ENCODE measurements at regions not wholly inside any gene's neighbourhood (a gene's known extent, or its start where the extent isn't known, plus 50 kb on each side); places are given as distances from the start of the nearest gene placed in this dataset.
"Not testable (repeated sequence)": the region's sequence is repeated elsewhere in the genome, so short reads cannot be mapped to it uniquely, and the experiment has no call there.

- H3K4me1 ChIP-seq (ENCODE audit: control insufficient read depth in 2 of 2, insufficient read depth in 2 of 2, low read length in 2 of 2): peaks cover 6 to 14% of the 10 kb centered on the region in 2 donors
- H3K36me3 ChIP-seq (replicated peaks in 1 of 2; ENCODE audit: control extremely low read depth in 1 of 2, control insufficient read depth in 1 of 2, extremely low read depth in 1 of 2, insufficient read depth in 2 of 2, low read length in 1 of 2); H3K27me3 ChIP-seq (replicated peaks in 1 of 4; ENCODE audit: control extremely low read depth in 1 of 4, control insufficient read depth in 3 of 4, insufficient read depth in 4 of 4, low read length in 3 of 4); H3K4me2 ChIP-seq (replicated peaks; ENCODE audit: low read depth, low read length, poor library complexity, severe bottlenecking); H3K9me3 ChIP-seq (ENCODE audit: control extremely low read depth in 1 of 3, control insufficient read depth in 2 of 3, insufficient read depth in 1 of 3, low read length in 2 of 3); DNase-seq; intact Hi-C loops (cut with micrococcal nuclease); H3K9me3 Mint-ChIP-seq (ENCODE audit: insufficient read depth); CTCF ChIA-PET; H3K27me3 Mint-ChIP-seq; ATAC-seq (ENCODE audit: low read depth); H3K79me2 ChIP-seq (ENCODE audit: control insufficient read depth, insufficient read depth, low read length); H3K9ac ChIP-seq (ENCODE audit: low read length); H4K20me1 ChIP-seq (ENCODE audit: control insufficient read depth, insufficient read depth, low read length, poor library complexity, severe bottlenecking); H3K4me3 Mint-ChIP-seq; H3K27ac Mint-ChIP-seq; H2AFZ ChIP-seq (ENCODE audit: insufficient read depth, low read depth, low read length, poor library complexity, severe bottlenecking); H3K4me3 ChIP-seq (ENCODE audit: control extremely low read depth in 1 of 5, extremely low read depth in 1 of 5, insufficient read depth in 1 of 5, low read depth in 2 of 5, low read length in 4 of 5); POLR2A ChIA-PET; H3K27ac ChIP-seq (ENCODE audit: low read length in 2 of 2): not testable (repeated sequence)
- H3K4me1 Mint-ChIP-seq: peaks cover 21% of the 10 kb centered on the region
- WGBS (ENCODE audit: insufficient coverage): no CpG with 5 or more reads among the region's 5 CpGs
These were observed 54.7 kb downstream of the PROP1 start for GRCh38 chr5:177941386-177941785.

DNA sequence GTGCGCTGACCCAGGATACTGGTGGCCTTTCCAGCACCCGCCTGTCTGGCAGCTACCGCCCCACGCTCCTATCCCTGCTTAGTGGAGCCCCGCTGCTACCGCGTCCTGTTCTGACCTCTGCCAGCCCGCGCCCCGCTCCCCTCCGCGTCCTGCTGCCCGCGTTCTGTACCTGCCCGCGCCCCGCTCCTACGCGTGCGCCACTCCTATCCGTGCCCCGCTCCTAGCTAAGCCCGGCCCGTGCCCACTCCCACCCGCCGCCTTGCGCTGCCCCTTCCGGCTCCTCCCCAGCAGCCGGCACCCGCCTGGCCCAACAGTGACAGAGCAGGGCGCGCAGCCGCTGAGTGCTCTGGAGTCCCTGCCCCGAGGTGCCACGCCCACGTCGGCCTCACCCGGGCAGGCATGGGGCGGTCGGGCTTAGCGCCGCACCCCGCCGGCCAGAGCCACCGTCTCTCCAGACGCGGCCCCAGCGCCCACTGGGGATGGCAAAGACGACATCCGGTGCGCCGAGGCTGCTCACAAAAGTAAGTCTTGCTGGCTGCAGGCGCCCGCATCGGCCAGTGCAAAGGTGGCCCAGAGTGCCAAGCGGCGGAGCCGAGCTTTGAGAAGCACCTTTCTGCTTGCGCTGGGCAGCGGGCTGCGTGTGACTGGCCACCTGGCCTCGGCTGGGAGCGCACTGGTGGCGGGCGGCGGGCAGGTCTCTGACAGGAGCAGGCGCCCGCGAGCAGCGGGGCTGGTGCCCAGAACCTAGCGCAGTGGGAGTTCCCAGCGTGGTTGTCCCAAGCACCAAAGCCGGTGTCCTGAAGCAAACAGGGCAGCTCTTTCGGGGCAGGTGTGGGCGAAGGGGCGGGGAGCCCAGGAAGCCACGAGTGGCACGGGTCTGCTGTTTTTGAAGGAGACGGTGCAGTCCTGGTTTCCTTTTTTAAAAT, 56.5 kb downstream of the PROP1 start:
- intact Hi-C loops (cut with micrococcal nuclease); H3K9me3 Mint-ChIP-seq (ENCODE audit: insufficient read depth); H3K27me3 ChIP-seq (replicated peaks in 1 of 4; ENCODE audit: control extremely low read depth in 1 of 4, control insufficient read depth in 3 of 4, insufficient read depth in 4 of 4, low read length in 3 of 4); H3K79me2 ChIP-seq (ENCODE audit: control insufficient read depth, insufficient read depth, low read length); H3K9ac ChIP-seq (ENCODE audit: low read length); H3K9me3 ChIP-seq (ENCODE audit: control extremely low read depth in 1 of 3, control insufficient read depth in 2 of 3, insufficient read depth in 1 of 3, low read length in 2 of 3); CTCF ChIA-PET; H3K4me1 ChIP-seq (ENCODE audit: control insufficient read depth in 2 of 2, insufficient read depth in 2 of 2, low read length in 2 of 2); H3K27ac ChIP-seq (ENCODE audit: low read length in 2 of 2); H3K36me3 ChIP-seq (replicated peaks in 1 of 2; ENCODE audit: control extremely low read depth in 1 of 2, control insufficient read depth in 1 of 2, extremely low read depth in 1 of 2, insufficient read depth in 2 of 2, low read length in 1 of 2); H3K27me3 Mint-ChIP-seq; POLR2A ChIA-PET; H2AFZ ChIP-seq (ENCODE audit: insufficient read depth, low read depth, low read length, poor library complexity, severe bottlenecking); H4K20me1 ChIP-seq (ENCODE audit: control insufficient read depth, insufficient read depth, low read length, poor library complexity, severe bottlenecking): not testable (repeated sequence)
- WGBS (ENCODE audit: insufficient coverage): 2% methylated on average over 33 of the region's 79 CpGs
- peak overlapping the region; percentile 15 for H3K27ac Mint-ChIP-seq
- H3K4me2 ChIP-seq (replicated peaks; ENCODE audit: low read depth, low read length, poor library complexity, severe bottlenecking): peak overlapping the region; percentile 54
- peak overlapping the region in 3 of 5 experiments; percentile 32 to 38 (median 33) for H3K4me3 ChIP-seq (ENCODE audit: control extremely low read depth in 1 of 5, extremely low read depth in 1 of 5, insufficient read depth in 1 of 5, low read depth in 2 of 5, low read length in 4 of 5)
- ATAC-seq (ENCODE audit: low read depth) (peak; percentile 40), DNase-seq (peak; percentile 17)
- H3K4me1 Mint-ChIP-seq: peaks cover 13% of the 10 kb centered on the region
- H3K4me3 Mint-ChIP-seq: peak overlapping the region; percentile 81

GRCh38 chr5:177938767-177939166, 57.3 kb downstream of the PROP1 start:
- DNase-seq; CTCF ChIA-PET; POLR2A ChIA-PET; H3K9me3 Mint-ChIP-seq (ENCODE audit: insufficient read depth); H3K36me3 ChIP-seq (replicated peaks in 1 of 2; ENCODE audit: control extremely low read depth in 1 of 2, control insufficient read depth in 1 of 2, extremely low read depth in 1 of 2, insufficient read depth in 2 of 2, low read length in 1 of 2); H3K27ac Mint-ChIP-seq; H3K9ac ChIP-seq (ENCODE audit: low read length); H4K20me1 ChIP-seq (ENCODE audit: control insufficient read depth, insufficient read depth, low read length, poor library complexity, severe bottlenecking); H3K27me3 ChIP-seq (replicated peaks in 1 of 4; ENCODE audit: control extremely low read depth in 1 of 4, control insufficient read depth in 3 of 4, insufficient read depth in 4 of 4, low read length in 3 of 4); H3K79me2 ChIP-seq (ENCODE audit: control insufficient read depth, insufficient read depth, low read length); H3K27ac ChIP-seq (ENCODE audit: low read length in 2 of 2); H3K9me3 ChIP-seq (ENCODE audit: control extremely low read depth in 1 of 3, control insufficient read depth in 2 of 3, insufficient read depth in 1 of 3, low read length in 2 of 3); ATAC-seq (ENCODE audit: low read depth); H2AFZ ChIP-seq (ENCODE audit: insufficient read depth, low read depth, low read length, poor library complexity, severe bottlenecking); H3K4me1 ChIP-seq (ENCODE audit: control insufficient read depth in 2 of 2, insufficient read depth in 2 of 2, low read length in 2 of 2); H3K27me3 Mint-ChIP-seq; intact Hi-C loops (cut with micrococcal nuclease): not testable (repeated sequence)
- Histone ChIP-seq H3K4me3 (ENCODE audit: control extremely low read depth in 1 of 5, extremely low read depth in 1 of 5, insufficient read depth in 1 of 5, low read depth in 2 of 5, low read length in 4 of 5) (peak overlapping the region in 1 of 5 experiments; percentile 38), H3K4me2 (replicated peaks; ENCODE audit: low read depth, low read length, poor library complexity, severe bottlenecking) (peak overlapping the region; percentile 54)
- WGBS (ENCODE audit: insufficient coverage): 58% methylated on average over 3 of the region's 7 CpGs
- Mint-ChIP-seq H3K4me1 (peaks cover 11% of the 10 kb centered on the region), H3K4me3 (peak overlapping the region; percentile 81)

DNA sequence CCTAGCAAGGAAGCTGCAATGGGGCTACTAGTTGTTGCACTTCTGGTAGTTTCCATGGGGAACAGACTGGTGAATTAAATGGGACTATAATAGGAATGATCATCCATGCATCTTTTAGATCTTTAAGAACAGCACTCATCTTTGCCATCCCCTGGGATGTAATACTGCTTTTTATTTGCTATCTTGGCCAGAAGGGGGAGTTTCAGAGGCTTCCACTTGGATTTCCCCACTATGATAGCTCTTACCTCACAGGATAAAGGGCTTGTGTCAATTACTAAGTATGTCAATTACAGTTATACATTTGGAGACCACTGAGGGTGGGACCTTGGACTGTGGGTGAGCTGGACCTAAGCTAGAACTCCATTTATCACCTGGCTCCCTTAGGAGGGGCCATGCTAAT, 61.8 kb downstream of the PROP1 start:
- not testable (repeated sequence) for ATAC-seq (ENCODE audit: low read depth)

More for the DNA sequence above, 61.8 kb downstream of the PROP1 start:
- H3K4me1 ChIP-seq (ENCODE audit: control insufficient read depth in 2 of 2, insufficient read depth in 2 of 2, low read length in 2 of 2); H3K79me2 ChIP-seq (ENCODE audit: control insufficient read depth, insufficient read depth, low read length); DNase-seq; H3K4me1 Mint-ChIP-seq; H4K20me1 ChIP-seq (ENCODE audit: control insufficient read depth, insufficient read depth, low read length, poor library complexity, severe bottlenecking); H3K36me3 ChIP-seq (replicated peaks in 1 of 2; ENCODE audit: control extremely low read depth in 1 of 2, control insufficient read depth in 1 of 2, extremely low read depth in 1 of 2, insufficient read depth in 2 of 2, low read length in 1 of 2); intact Hi-C loops (cut with micrococcal nuclease); POLR2A ChIA-PET; H3K27ac ChIP-seq (ENCODE audit: low read length in 2 of 2); H3K4me3 Mint-ChIP-seq; H3K27me3 ChIP-seq (replicated peaks in 1 of 4; ENCODE audit: control extremely low read depth in 1 of 4, control insufficient read depth in 3 of 4, insufficient read depth in 4 of 4, low read length in 3 of 4); H3K27ac Mint-ChIP-seq; H2AFZ ChIP-seq (ENCODE audit: insufficient read depth, low read depth, low read length, poor library complexity, severe bottlenecking); H3K9me3 Mint-ChIP-seq (ENCODE audit: insufficient read depth); CTCF ChIA-PET; H3K4me3 ChIP-seq (ENCODE audit: control extremely low read depth in 1 of 5, extremely low read depth in 1 of 5, insufficient read depth in 1 of 5, low read depth in 2 of 5, low read length in 4 of 5); H3K9me3 ChIP-seq (ENCODE audit: control extremely low read depth in 1 of 3, control insufficient read depth in 2 of 3, insufficient read depth in 1 of 3, low read length in 2 of 3); H3K4me2 ChIP-seq (replicated peaks; ENCODE audit: low read depth, low read length, poor library complexity, severe bottlenecking); H3K27me3 Mint-ChIP-seq; H3K9ac ChIP-seq (ENCODE audit: low read length): not testable (repeated sequence)

Measured in B cell (primary cell).